GM21723 (cell line): ENCODE measurements at regions not wholly inside any gene's neighbourhood (a gene's known extent, or its start where the extent isn't known, plus 50 kb on each side); places are given as distances from the start of the nearest gene placed in this dataset.

Source experiments
- ATAC-seq: cut with Tn5 transposase; IDR thresholded peaks from one replicate; pipeline ENCODE4 v1.9.1; 2021; ENCODE audit warnings: mild to moderate bottlenecking, moderate library complexity; ENCODE audit not compliant: unreplicated experiment

- ATAC-seq, result no peak
These were observed 189.2 kb upstream of the POU3F3 start for GRCh38 chr2:104664672-104665071.

GRCh38 chr2:104668631-104669030, 185.3 kb upstream of the POU3F3 start:
- no peak for ATAC-seq

GRCh38 chr2:104673225-104673624, 180.7 kb upstream of the POU3F3 start:
- no peak for ATAC-seq

- ATAC-seq, result no peak
These were observed 175.7 kb upstream of the POU3F3 start for GRCh38 chr2:104678181-104678580.

GRCh38 chr2:104685591-104685990, 168.3 kb upstream of the POU3F3 start:
- no peak for ATAC-seq

GRCh38 chr2:104687147-104687546, 166.8 kb upstream of the POU3F3 start:
- ATAC-seq, result no peak

GRCh38 chr2:104690255-104690984, 163.5 kb upstream of the POU3F3 start:
- ATAC-seq, result no peak

GRCh38 chr2:104698276-104698675, 155.6 kb upstream of the POU3F3 start:
- ATAC-seq, result no peak

- ATAC-seq, result no peak
These were observed 152.5 kb upstream of the POU3F3 start for GRCh38 chr2:104701411-104701911.

- ATAC-seq, result no peak
These were observed 151.7 kb upstream of the POU3F3 start for GRCh38 chr2:104702031-104702850.

- ATAC-seq, result no peak
These were observed 150.2 kb upstream of the POU3F3 start for GRCh38 chr2:104703669-104704068.

GRCh38 chr2:104704496-104705245, 149.2 kb upstream of the POU3F3 start:
- no peak for ATAC-seq

- ATAC-seq, result no peak
These were observed 146.9 kb upstream of the POU3F3 start for GRCh38 chr2:104707056-104707455.

- ATAC-seq, result no peak
These were observed 144.9 kb upstream of the POU3F3 start for GRCh38 chr2:104708967-104709366.

GRCh38 chr2:104716061-104716460, 137.9 kb upstream of the POU3F3 start:
- ATAC-seq, result no peak

GRCh38 chr2:104733226-104733943, 120.5 kb upstream of the POU3F3 start:
- ATAC-seq, result no peak

- no peak for ATAC-seq
These were observed 118.9 kb upstream of the POU3F3 start for GRCh38 chr2:104734937-104735586.

- no peak for ATAC-seq
These were observed 117.9 kb upstream of the POU3F3 start for GRCh38 chr2:104736026-104736425.

- no peak for ATAC-seq
These were observed 112.1 kb upstream of the POU3F3 start for GRCh38 chr2:104741860-104742259.

- no peak for ATAC-seq
These were observed 109.4 kb upstream of the POU3F3 start for GRCh38 chr2:104744537-104744936.
